ENCODE measurements at regions not wholly inside any gene's neighbourhood (a gene's known extent, or its start where the extent isn't known, plus 50 kb on each side); places are given as distances from the start of the nearest gene placed in this dataset.

- Histone ChIP-seq H3K79me2 (ENCODE audit: insufficient read depth, low read length) (no peaks in the 10 kb centered on the region), H3K4me2 (ENCODE audit: low read depth, low read length, poor library complexity, severe bottlenecking) (no peak overlapping the region), H2AFZ (ENCODE audit: low read length) (no peak overlapping the region), H3K36me3 (ENCODE audit: insufficient read depth, low read length) (no peaks in the 10 kb centered on the region), H4K20me1 (ENCODE audit: insufficient read depth, low read length, poor library complexity, severe bottlenecking) (no peaks in the 10 kb centered on the region), H3K27me3 (ENCODE audit: insufficient read depth, low read length, poor library complexity, severe bottlenecking) (no peaks in the 10 kb centered on the region), H3K9me2 (replicated peaks; ENCODE audit: low read depth, low read length) (no peaks in the 10 kb centered on the region), H3K9me3 (ENCODE audit: insufficient read depth, low read depth, low read length) (no peaks in the 10 kb centered on the region), H3F3A (ENCODE audit: low read depth) (no peaks in the 10 kb centered on the region), H3K4me1 (ENCODE audit: insufficient read depth, low read length, poor library complexity, severe bottlenecking) (no peaks in the 10 kb centered on the region), H3K9ac (ENCODE audit: low read depth, low read length, poor library complexity, severe bottlenecking) (no peak overlapping the region), H3K4me3 (ENCODE audit: low read length, poor library complexity, severe bottlenecking) (no peak overlapping the region)
- TF ChIP-seq EZH2phosphoT487 (IDR thresholded peaks at IDR 0.05; ENCODE audit: borderline replicate concordance), result no peak
- TF ChIP-seq CTCF (conservative IDR thresholded peaks at IDR 0.05; ENCODE audit: low read length), result no peak
These were observed 148.5 kb downstream of the CDC5L start for GRCh38 chr6:44535967-44536366.

GRCh38 chr6:44537306-44538049 lies 150.0 kb downstream of the CDC5L start:
- TF ChIP-seq EZH2phosphoT487 (IDR thresholded peaks at IDR 0.05; ENCODE audit: borderline replicate concordance) (no peak), CTCF (conservative IDR thresholded peaks at IDR 0.05; ENCODE audit: low read length) (no peak)
- Histone ChIP-seq H2AFZ (ENCODE audit: low read length) (no peak overlapping the region), H3K36me3 (ENCODE audit: insufficient read depth, low read length) (no peaks in the 10 kb centered on the region), H3K4me1 (ENCODE audit: insufficient read depth, low read length, poor library complexity, severe bottlenecking) (no peaks in the 10 kb centered on the region), H3K27me3 (ENCODE audit: insufficient read depth, low read length, poor library complexity, severe bottlenecking) (no peaks in the 10 kb centered on the region), H3F3A (ENCODE audit: low read depth) (no peaks in the 10 kb centered on the region), H3K9ac (ENCODE audit: low read depth, low read length, poor library complexity, severe bottlenecking) (no peak overlapping the region), H3K9me3 (ENCODE audit: insufficient read depth, low read depth, low read length) (no peaks in the 10 kb centered on the region), H3K4me3 (ENCODE audit: low read length, poor library complexity, severe bottlenecking) (no peak overlapping the region), H3K4me2 (ENCODE audit: low read depth, low read length, poor library complexity, severe bottlenecking) (no peak overlapping the region), H4K20me1 (ENCODE audit: insufficient read depth, low read length, poor library complexity, severe bottlenecking) (no peaks in the 10 kb centered on the region), H3K9me2 (replicated peaks; ENCODE audit: low read depth, low read length) (no peaks in the 10 kb centered on the region), H3K79me2 (ENCODE audit: insufficient read depth, low read length) (no peaks in the 10 kb centered on the region)

GRCh38 chr6:44538131-44538806 lies 150.8 kb downstream of the CDC5L start:
- no peak for TF ChIP-seq EZH2phosphoT487 (IDR thresholded peaks at IDR 0.05; ENCODE audit: borderline replicate concordance)
- TF ChIP-seq CTCF (conservative IDR thresholded peaks at IDR 0.05; ENCODE audit: low read length), result no peak
- Histone ChIP-seq H2AFZ (ENCODE audit: low read length) (no peak overlapping the region), H3K4me2 (ENCODE audit: low read depth, low read length, poor library complexity, severe bottlenecking) (no peak overlapping the region), H4K20me1 (ENCODE audit: insufficient read depth, low read length, poor library complexity, severe bottlenecking) (no peaks in the 10 kb centered on the region), H3K9me3 (ENCODE audit: insufficient read depth, low read depth, low read length) (no peaks in the 10 kb centered on the region), H3F3A (ENCODE audit: low read depth) (no peaks in the 10 kb centered on the region), H3K9ac (ENCODE audit: low read depth, low read length, poor library complexity, severe bottlenecking) (no peak overlapping the region), H3K27me3 (ENCODE audit: insufficient read depth, low read length, poor library complexity, severe bottlenecking) (no peaks in the 10 kb centered on the region), H3K36me3 (ENCODE audit: insufficient read depth, low read length) (no peaks in the 10 kb centered on the region), H3K79me2 (ENCODE audit: insufficient read depth, low read length) (no peaks in the 10 kb centered on the region), H3K4me1 (ENCODE audit: insufficient read depth, low read length, poor library complexity, severe bottlenecking) (no peaks in the 10 kb centered on the region), H3K4me3 (ENCODE audit: low read length, poor library complexity, severe bottlenecking) (no peak overlapping the region), H3K9me2 (replicated peaks; ENCODE audit: low read depth, low read length) (no peaks in the 10 kb centered on the region)

All from Loucy (cell line).